ENCODE measurements at regions not wholly inside any gene's neighbourhood (a gene's known extent, or its start where the extent isn't known, plus 50 kb on each side); places are given as distances from the start of the nearest gene placed in this dataset.

- no peak overlapping the region for H4K91ac ChIP-seq (replicated peaks; ENCODE audit: insufficient read length, low read length)
- no peak overlapping the region for H2BK15ac ChIP-seq (ENCODE audit: low read length)
- no peak overlapping the region for H3K4ac ChIP-seq (replicated peaks; ENCODE audit: insufficient read length, low read depth, low read length)
- no peak overlapping the region for H3K9ac ChIP-seq (replicated peaks in 1 of 4; ENCODE audit: extremely low read depth in 1 of 4, low read depth in 3 of 4, low read length in 3 of 4)
- no peak overlapping the region for H2BK20ac ChIP-seq (ENCODE audit: low read length)
- no peaks in the 10 kb centered on the region for H4K20me1 ChIP-seq (replicated peaks in 1 of 2; ENCODE audit: control insufficient read depth in 1 of 2, insufficient read depth in 2 of 2, low read length in 2 of 2)
- H3K14ac ChIP-seq (ENCODE audit: insufficient read length): no peak overlapping the region
- ChIA-PET POLR2A (ENCODE audit: partially characterized antibody) (no interaction called here), CTCF (ENCODE audit: partially characterized antibody) (no interaction called here)
- no peak overlapping the region for H3K23ac ChIP-seq (ENCODE audit: insufficient read length)
- no peak overlapping the region for H3K18ac ChIP-seq (ENCODE audit: extremely low read depth, low read length)
- WGBS, 2 experiments (ENCODE audit: extremely low coverage in 1 of 2, insufficient coverage in 1 of 2, insufficient read length in 1 of 2, insufficient replicate concordance in 2 of 2, low coverage in 1 of 2, low lambda C conversion rate in 2 of 2, missing lambda C conversion rate in 1 of 2): 90% methylated on average over 13 of the region's 13 CpGs; no CpG with 5 or more reads in 1 of the 2 experiments
- no peaks in the 10 kb centered on the region for H3K27me3 ChIP-seq (replicated peaks in 1 of 4; ENCODE audit: control insufficient read depth in 3 of 4, extremely low read depth in 1 of 4, insufficient read depth in 3 of 4, low read length in 3 of 4)
- H2AK5ac ChIP-seq (ENCODE audit: low read depth, low read length): no peak overlapping the region
- H4K5ac ChIP-seq (ENCODE audit: insufficient read length, low read depth, low read length): no peak overlapping the region
- no peak for FAIRE-seq
- H2BK12ac ChIP-seq (ENCODE audit: low read depth, low read length): no peak overlapping the region
- TF ChIP-seq POU5F1 (IDR thresholded peaks at IDR 0.05; ENCODE audit: low read depth, low read length) (no peak), GABPA (IDR thresholded peaks at IDR 0.05; ENCODE audit: borderline replicate concordance, insufficient read depth, low read length) (no peak), TCF12 (IDR thresholded peaks at IDR 0.05; ENCODE audit: low read depth, low read length) (no peak), POLR2AphosphoS5 (IDR thresholded peaks at IDR 0.05; ENCODE audit: low read depth, low read length) (no peak), JUND (IDR thresholded peaks at IDR 0.05; ENCODE audit: low read length) (no peak), EP300 (IDR thresholded peaks at IDR 0.05; ENCODE audit: borderline replicate concordance in 1 of 2, low read depth in 2 of 2, low read length in 2 of 2) (no peak), SAP30 (IDR thresholded peaks at IDR 0.05; ENCODE audit: insufficient read depth, insufficient replicate concordance, low read length) (no peak)
- no peak overlapping the region for H3K56ac ChIP-seq (replicated peaks; ENCODE audit: insufficient read length, low read depth, low read length)
- H3K27ac ChIP-seq (ENCODE audit: low read depth, low read length): no peak overlapping the region
- no peaks in the 10 kb centered on the region for H3K79me2 ChIP-seq (ENCODE audit: control insufficient read depth in 1 of 2, insufficient read depth in 2 of 2, low read length in 2 of 2)
- no peaks in the 10 kb centered on the region for H3K23me2 ChIP-seq (ENCODE audit: low read depth, low read length)
- no peak for DNase-seq (ENCODE audit: low read depth in 1 of 2, low spot score in 2 of 2)
- H4K8ac ChIP-seq (ENCODE audit: extremely low read depth, insufficient read depth, low read length): no peak overlapping the region
- H2BK5ac ChIP-seq (ENCODE audit: low read depth, low read length): no peak overlapping the region
- H3K4me2 ChIP-seq (ENCODE audit: insufficient read depth in 1 of 2, low read depth in 2 of 2, low read length in 2 of 2): no peak overlapping the region
- no peaks in the 10 kb centered on the region for H3K9me3 ChIP-seq (ENCODE audit: insufficient read depth in 2 of 2, low read depth in 1 of 2, low read length in 1 of 2)
- H3K4me3 ChIP-seq (ENCODE audit: extremely low read depth in 1 of 4, insufficient read depth in 2 of 4, low read depth in 3 of 4, low read length in 4 of 4): no peak overlapping the region
- no peaks in the 10 kb centered on the region for H3K79me1 ChIP-seq (ENCODE audit: low read depth, low read length)
- 0 out of 2 replicates have a peak overlapping the region, but pooled peaks have one; percentile 3 for H2AFZ ChIP-seq (ENCODE audit: low read length)
- no peak overlapping the region for H2BK120ac ChIP-seq (replicated peaks; ENCODE audit: low read depth, low read length)
- H3K4me1 ChIP-seq (replicated peaks in 1 of 4; ENCODE audit: control insufficient read depth in 3 of 4, insufficient read depth in 4 of 4, low read length in 3 of 4): no peaks in the 10 kb centered on the region
- H3K36me3 ChIP-seq (ENCODE audit: control insufficient read depth in 2 of 4, insufficient read depth in 4 of 4, low read length in 3 of 4): no peaks in the 10 kb centered on the region
Observed at GRCh38 chr4:154152546-154152945, 339.1 kb downstream of the DCHS2 start.

Measured in H1 (cell line).